ENCODE measurements at regions not wholly inside any gene's neighbourhood (a gene's known extent, or its start where the extent isn't known, plus 50 kb on each side); places are given as distances from the start of the nearest gene placed in this dataset.

DNA sequence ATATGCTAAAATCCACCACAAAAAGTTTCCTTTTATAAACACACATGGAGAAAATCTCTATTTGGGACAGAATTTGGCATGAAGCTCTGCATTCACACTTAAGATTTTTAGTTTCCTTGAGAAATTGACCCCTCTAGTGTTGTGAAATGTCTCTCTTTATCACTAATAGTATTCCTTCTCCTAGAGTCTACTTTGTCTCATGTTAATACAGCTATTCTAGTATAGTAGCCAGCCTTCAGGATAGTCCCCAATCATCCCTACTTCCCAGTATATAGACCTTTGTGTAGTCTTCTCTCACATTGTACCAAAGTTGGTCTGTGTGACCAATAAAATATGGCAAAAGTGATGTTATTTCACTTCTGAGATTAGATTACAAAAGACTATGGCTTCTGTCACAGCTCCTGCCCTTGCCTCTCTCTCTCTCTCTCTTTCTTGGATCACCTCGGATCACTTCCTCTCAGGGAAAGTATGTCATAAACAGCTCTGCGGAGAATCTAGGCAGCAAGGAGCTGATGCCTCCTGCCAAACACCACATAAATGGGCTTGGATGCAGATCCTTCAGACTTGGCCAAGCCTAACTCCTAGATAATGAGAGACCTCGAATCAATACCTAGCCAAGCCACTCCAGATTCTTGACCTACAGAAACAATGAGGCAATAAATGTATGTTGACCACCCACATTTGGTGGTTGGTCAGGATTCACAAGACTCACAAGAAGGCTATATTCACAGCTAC lies 59.7 kb upstream of the NABP1 start:
- Histone ChIP-seq H3K27ac (ENCODE audit: insufficient read depth, low read depth, low read length) (no peak overlapping the region), H3K4me2 (ENCODE audit: insufficient read depth, low read length) (no peak overlapping the region), H3K79me2 (ENCODE audit: control insufficient read depth, insufficient read depth, low read length) (no peaks in the 10 kb centered on the region), H3K27me3 (ENCODE audit: control insufficient read depth in 2 of 2, insufficient read depth in 2 of 2, low read length in 2 of 2) (no peaks in the 10 kb centered on the region), H2AFZ (ENCODE audit: low read depth, low read length) (no peak overlapping the region), H3K4me3 (replicated peaks in 1 of 3; ENCODE audit: insufficient read depth in 1 of 3, low read depth in 1 of 3, low read length in 3 of 3) (no peak overlapping the region), H4K20me1 (replicated peaks; ENCODE audit: control insufficient read depth, extremely low read depth, insufficient read depth, low read length) (no peaks in the 10 kb centered on the region), H3K9ac (replicated peaks; ENCODE audit: extremely low read depth, insufficient read depth, low read length) (no peak overlapping the region), H3K4me1 (ENCODE audit: control insufficient read depth, extremely low read depth, insufficient read depth, low read length) (no peaks in the 10 kb centered on the region), H3K9me3 (replicated peaks; ENCODE audit: control insufficient read depth, insufficient read depth, low read length) (no peaks in the 10 kb centered on the region), H3K9me1 (replicated peaks; ENCODE audit: control insufficient read depth, extremely low read depth, insufficient read depth, low read length) (no peaks in the 10 kb centered on the region), H3K36me3 (ENCODE audit: control insufficient read depth in 2 of 2, extremely low read depth in 1 of 2, insufficient read depth in 2 of 2, low read length in 2 of 2) (no peaks in the 10 kb centered on the region)
- POLR2A ChIA-PET = interaction anchor here (0.7 to 0.8 kb wide), 2 partner anchors 59 to 390 kb away, joined by 3 read pairs; partner anchors contain the start of gene NABP1
- dilution Hi-C loops (cut with MboI; ENCODE audit: extremely low pct_ligation_motif_present, low sequenced_read_pairs) (no loop called here), intact Hi-C loops (cut with micrococcal nuclease) (no loop called here)
- FAIRE-seq (no peak), DNase-seq (ENCODE audit: low read depth, low spot score) (no peak)
- CTCF ChIA-PET = interaction anchor here (1.1 to 1.2 kb wide), 2 partner anchors 11 to 58 kb away, joined by 3 read pairs; no protein-coding TSS in a partner anchor
- BruUV-seq (replicated peaks) = no TSS peak
- TF ChIP-seq POLR2A (IDR thresholded peaks at IDR 0.05; ENCODE audit: low read depth, low read length) (no peak), EZH2 (IDR thresholded peaks at IDR 0.05; ENCODE audit: borderline replicate concordance, low read depth, low read length, severe bottlenecking) (no peak), MYC (IDR thresholded peaks at IDR 0.05; ENCODE audit: low read depth, low read length) (no peak), FOS (IDR thresholded peaks at IDR 0.05; ENCODE audit: borderline replicate concordance, insufficient read depth, low read length) (no peak), POLR2AphosphoS5 (IDR thresholded peaks at IDR 0.05; ENCODE audit: insufficient read depth, low read depth, low read length) (no peak), GATA2 (IDR thresholded peaks at IDR 0.05; ENCODE audit: insufficient read depth, insufficient read length, low read depth, low read length) (no peak), JUN (IDR thresholded peaks at IDR 0.05; ENCODE audit: borderline replicate concordance, insufficient read depth, insufficient read length, low read depth) (no peak)
- TF ChIP-seq, protein P1, sequence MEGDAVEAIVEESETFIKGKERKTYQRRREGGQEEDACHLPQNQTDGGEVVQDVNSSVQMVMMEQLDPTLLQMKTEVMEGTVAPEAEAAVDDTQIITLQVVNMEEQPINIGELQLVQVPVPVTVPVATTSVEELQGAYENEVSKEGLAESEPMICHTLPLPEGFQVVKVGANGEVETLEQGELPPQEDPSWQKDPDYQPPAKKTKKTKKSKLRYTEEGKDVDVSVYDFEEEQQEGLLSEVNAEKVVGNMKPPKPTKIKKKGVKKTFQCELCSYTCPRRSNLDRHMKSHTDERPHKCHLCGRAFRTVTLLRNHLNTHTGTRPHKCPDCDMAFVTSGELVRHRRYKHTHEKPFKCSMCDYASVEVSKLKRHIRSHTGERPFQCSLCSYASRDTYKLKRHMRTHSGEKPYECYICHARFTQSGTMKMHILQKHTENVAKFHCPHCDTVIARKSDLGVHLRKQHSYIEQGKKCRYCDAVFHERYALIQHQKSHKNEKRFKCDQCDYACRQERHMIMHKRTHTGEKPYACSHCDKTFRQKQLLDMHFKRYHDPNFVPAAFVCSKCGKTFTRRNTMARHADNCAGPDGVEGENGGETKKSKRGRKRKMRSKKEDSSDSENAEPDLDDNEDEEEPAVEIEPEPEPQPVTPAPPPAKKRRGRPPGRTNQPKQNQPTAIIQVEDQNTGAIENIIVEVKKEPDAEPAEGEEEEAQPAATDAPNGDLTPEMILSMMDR (IDR thresholded peaks at IDR 0.05; ENCODE audit: extremely low read depth in 1 of 2, insufficient read depth in 1 of 2, low read depth in 1 of 2, low read length in 2 of 2) = no peak
- TF ChIP-seq, protein P2, sequence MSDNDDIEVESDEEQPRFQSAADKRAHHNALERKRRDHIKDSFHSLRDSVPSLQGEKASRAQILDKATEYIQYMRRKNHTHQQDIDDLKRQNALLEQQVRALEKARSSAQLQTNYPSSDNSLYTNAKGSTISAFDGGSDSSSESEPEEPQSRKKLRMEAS (IDR thresholded peaks at IDR 0.05; ENCODE audit: insufficient read depth, insufficient read length) = no peak

All from endothelial cell of umbilical vein (primary cell).